T-helper 2 cell treated with Interferon-gamma antibody and Interleukin-4, amounts not matched to agents 100 ng/mL and 5 ng/mL, for 36 hours (primary cell): ENCODE measurements at regions not wholly inside any gene's neighbourhood (a gene's known extent, or its start where the extent isn't known, plus 50 kb on each side); places are given as distances from the start of the nearest gene placed in this dataset.

Source experiments
- intact Hi-C: fragments of 100-400 bp; cut with micrococcal nuclease; formaldehyde crosslinking; loops from one replicate; pipeline ENCODE4 v1.15.1; 2023

- intact Hi-C loops: loop anchor here (2.0 kb wide), 1 partner anchor 818 kb away; the partner anchor contains the start of genes C6orf120 and WDR27
Observed at GRCh38 chr6:168884646-168885086, 369.0 kb downstream of the THBS2 start.

- intact Hi-C loops: loop anchor here (2.0 kb wide), 1 partner anchor 819 kb away; the partner anchor contains the start of genes C6orf120 and WDR27
Observed at GRCh38 chr6:168884050-168884645, 369.5 kb downstream of the THBS2 start.

- intact Hi-C loops: loop anchor here (2.0 kb wide), 1 partner anchor 819 kb away; the partner anchor contains the start of genes C6orf120 and WDR27
Observed at GRCh38 chr6:168883410-168884049, 370.1 kb downstream of the THBS2 start.

GRCh38 chr6:168880271-168880670 is 373.4 kb downstream of the THBS2 start:
- intact Hi-C loops: no loop called here

DNA sequence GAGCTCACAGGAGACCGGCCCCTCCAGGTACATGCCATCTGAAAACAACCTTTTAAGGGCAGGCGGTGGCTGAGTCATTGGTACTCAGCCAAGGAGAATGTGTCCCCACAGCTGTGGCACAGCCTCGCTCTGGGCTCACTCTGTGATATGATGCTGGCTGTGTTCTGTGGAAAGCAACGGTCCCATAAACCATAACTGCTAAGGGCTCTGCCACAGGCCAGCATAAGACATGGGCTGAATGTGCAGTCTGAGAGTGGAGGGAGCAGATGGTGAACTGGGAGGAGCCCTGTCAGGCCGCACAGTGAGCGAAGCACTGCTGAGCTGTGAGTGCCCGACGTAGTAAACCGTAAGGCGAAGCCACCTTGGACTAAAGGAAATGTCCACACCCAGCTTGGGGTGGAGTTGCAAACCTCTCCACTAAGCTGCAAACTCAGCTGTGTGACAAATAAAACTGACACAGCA is 375.8 kb downstream of the THBS2 start:
- intact Hi-C loops: no loop called here

DNA sequence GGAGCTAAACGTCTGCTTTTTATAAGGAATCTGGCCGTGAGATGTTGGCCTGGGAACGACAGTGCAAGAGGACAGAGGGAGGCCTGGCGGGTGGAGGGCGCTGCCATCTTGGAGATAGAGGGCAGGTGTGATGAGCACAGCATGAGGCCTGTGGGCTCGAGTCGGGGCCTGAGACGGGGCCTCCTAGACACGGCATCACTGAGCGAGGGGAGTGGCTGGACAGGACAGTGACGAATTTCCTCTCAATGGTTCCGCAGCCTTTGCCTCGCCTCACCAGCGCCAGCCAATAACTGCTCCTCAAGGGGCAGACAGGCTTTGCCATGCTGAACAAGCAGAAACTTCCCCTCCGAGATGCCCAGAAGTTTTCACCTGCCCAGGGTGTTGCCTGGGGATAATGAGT is 376.7 kb downstream of the THBS2 start:
- intact Hi-C loops: no loop called here

DNA sequence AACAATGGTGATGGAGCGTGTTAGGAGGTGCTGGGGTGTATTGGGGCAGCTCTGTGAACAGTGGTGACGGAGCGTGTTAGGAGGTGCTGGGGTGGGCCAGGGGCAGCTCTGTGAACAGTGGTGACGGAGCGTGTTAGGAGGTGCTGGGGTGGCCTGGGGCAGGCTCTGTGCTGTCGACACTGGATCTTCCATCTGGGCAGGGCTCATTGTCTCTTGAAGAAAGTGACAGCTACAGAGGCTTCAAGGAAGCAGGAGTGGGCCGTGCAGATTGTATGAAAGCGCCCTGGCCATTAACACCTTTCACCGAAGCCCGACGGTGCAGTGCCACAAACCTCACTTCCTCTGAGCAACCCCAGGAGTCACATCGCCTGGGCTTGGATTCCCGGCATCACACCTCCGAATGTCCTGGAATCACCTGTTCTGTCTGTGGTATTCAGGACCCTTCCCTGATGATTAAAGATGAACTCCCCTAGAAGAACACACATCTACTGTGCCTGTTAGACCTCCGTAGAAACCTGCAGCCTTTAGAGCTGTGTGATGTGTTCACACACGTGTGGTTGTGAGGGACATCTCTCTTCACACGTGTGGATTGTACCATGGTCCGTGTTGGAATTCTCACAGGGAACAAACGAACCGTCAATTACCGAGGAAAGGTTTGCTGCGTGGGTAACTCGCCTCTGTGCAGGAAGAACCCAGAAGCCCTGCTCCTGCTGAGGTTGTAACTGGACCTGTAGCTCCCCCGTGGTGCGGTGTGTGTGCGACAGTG is 377.7 kb downstream of the THBS2 start:
- intact Hi-C loops: no loop called here

DNA sequence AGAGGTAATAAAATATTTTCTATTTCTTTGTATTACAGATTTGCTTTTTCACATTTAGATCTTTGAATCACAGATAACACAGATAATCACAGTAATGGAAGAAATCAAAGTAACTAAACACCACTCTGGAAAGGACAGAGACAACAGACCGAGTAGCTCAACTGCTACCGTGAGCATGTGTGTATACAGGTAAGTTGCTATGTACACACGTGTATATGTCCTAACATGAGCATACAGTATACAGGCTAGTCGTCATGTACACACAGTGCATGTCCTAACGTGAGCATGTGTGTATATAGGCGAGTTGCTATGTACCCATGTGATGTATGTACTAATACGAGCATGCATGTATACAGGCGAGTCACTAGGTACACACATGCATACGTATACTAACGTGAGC is 379.0 kb downstream of the THBS2 start:
- intact Hi-C loops: no loop called here

- intact Hi-C loops: no loop called here
Observed at GRCh38 chr6:168873278-168874190, 380.1 kb downstream of the THBS2 start.

DNA sequence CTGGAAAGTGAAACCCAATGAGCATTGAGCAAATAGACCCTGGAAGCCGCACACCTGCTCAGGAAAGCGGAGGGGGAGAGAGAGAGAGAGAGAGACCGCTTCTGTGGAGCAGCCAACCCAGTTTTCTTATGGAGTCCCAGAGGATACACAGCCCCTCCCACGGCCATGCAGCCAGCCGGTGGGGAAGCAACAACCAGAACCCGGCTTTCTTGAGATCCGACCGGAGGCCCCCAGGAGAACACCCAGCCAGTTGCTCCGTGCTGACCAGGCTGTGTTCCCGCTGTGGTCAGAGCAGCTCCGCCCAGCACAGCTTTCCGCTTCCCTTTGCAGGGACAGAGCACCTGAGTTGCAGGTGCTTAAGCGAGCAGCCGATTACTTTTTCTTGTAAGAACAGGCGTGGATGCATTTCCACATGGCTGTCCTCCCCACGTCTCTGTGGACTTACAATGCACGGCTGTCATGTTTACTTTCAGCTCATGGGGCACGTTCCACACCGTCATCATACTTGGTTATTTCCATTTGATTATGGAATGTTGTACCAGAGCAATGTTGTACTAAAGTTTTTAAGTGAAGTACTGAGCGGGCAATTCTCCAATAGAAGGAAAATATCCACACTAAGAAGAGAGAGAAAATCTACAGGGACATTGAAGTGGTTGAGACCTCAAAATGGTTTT is 381.9 kb downstream of the THBS2 start:
- intact Hi-C loops: no loop called here

- intact Hi-C loops: no loop called here
Observed at GRCh38 chr6:168870982-168871381, 382.7 kb downstream of the THBS2 start.

DNA sequence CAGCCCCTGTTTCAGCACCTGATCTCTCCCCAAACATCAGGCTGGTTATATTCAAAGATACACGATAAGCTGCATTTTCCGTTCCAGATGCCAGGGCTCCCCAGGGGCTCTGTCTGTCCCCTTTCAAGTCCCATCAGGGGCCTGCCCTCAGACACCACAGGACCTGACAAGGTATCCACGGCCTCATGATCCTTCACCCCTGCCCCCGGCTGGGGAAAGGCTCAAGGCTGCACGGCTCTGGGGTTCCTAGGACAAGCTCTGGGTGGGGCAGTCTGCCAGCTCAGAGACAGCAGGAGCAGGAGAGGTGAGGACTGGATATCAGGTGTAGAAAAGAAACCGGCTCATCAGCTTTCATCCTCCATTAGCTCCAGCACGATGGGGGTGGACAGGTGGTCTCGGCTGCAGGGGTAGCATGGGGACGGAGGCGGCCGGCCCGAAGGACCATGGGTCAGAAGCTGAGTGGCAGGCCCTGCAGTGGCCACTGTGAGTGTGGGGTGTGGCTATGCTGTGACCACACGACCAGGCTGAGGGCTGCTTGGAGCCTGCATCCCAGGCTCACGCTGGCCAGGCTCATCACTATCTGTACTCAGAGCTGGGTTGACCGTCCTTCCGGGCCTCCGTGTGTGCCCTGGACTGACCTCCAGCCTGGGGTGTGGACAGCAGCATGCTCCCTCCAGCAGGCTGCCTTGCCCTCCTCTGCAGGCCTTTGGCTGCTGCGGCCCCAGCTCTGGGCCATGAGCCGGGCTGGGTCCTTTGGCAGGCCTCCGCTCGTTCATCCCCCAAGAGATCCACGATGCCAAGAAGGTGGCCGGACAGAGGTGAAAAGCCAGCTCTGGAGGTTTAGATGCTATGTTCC is 386.2 kb downstream of the THBS2 start:
- intact Hi-C loops: no loop called here

GRCh38 chr6:168866534-168866933 is 387.1 kb downstream of the THBS2 start:
- intact Hi-C loops: no loop called here

DNA sequence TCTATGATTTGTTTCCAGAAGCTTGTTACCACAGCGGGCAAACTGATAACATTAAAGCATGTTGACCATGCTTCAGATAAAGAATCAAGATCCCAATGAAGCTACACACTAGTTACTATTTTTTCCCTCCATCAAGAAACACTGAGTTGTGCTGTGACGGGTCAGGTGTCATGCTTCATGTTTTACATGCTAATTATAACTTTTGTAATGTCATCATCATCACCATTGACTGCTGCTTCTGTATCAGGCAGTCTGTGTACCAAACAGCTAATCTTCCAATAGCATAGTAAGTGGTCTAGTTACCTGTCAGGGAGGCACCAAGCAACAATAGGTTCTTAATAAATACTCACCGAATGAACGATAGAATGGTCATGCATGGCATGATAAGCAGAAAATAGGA is 388.1 kb downstream of the THBS2 start:
- intact Hi-C loops: no loop called here

GRCh38 chr6:168864541-168865460 is 388.8 kb downstream of the THBS2 start:
- intact Hi-C loops: no loop called here

DNA sequence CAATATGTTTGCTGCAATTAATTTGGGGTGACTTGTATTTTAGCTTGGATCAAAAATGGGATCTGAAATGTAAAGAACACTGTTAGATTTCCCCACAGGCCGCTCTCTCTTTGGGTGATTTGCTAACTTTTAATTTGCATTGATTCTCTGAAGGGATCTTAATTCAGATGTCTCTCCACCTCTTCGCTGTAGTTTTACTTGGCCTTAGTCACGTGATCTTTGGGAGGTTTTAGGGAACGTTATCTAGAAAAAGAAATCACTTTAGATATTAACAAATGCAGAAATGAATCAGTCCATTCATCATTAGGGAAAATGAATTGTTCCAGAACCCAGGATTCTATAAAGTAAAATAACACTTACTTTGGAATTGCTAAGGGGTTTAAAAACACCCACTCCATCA is 390.2 kb downstream of the THBS2 start:
- intact Hi-C loops: no loop called here

DNA sequence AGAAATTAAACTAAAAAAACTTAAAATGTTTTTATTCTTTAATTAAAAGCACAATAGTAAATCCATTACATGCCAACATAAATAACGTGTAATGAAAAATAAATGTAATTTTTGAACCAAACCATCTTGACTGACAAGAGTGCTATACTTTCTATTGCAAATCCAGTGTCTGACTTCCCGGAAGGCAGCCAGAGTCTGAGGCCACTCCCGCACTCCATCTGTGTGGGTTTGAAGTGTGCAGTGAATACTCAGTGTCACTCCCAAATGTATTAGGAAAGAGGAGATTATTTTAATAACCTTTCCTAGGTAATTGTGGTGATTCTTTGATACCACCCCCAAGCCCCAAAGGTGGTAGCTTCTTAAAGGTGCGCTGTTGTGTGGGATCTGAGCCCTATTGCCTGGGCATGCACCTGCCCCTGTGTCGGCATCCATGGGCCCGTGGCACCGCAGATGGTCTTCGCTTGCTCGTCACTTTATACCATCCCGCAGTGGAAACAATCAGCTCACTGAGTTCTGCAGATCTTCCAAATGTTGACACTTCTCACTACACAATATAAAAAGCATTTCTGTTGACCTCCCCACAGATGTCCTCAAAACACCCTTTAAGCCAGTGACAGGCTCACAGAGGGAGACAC is 391.2 kb downstream of the THBS2 start:
- intact Hi-C loops: no loop called here

- intact Hi-C loops: no loop called here
Observed at GRCh38 chr6:168860987-168861386, 392.7 kb downstream of the THBS2 start.
